ENCODE measurements at regions not wholly inside any gene's neighbourhood (a gene's known extent, or its start where the extent isn't known, plus 50 kb on each side); places are given as distances from the start of the nearest gene placed in this dataset.
A peak's percentile ranks its signal among the peaks of the same experiment; 100 is the strongest.

- no peak overlapping the region for H3K4me3 ChIP-seq (ENCODE audit: low read depth, low read length)
- no peak for TF ChIP-seq CTCF (IDR thresholded peaks at IDR 0.05; ENCODE audit: low read depth, low read length)
- TF ChIP-seq POLR2A (IDR thresholded peaks at IDR 0.05; ENCODE audit: extremely low read depth, insufficient read length), result no peak
- TF ChIP-seq MAX (IDR thresholded peaks at IDR 0.05; ENCODE audit: low read depth, low read length), result no peak
- TF ChIP-seq MYC (IDR thresholded peaks at IDR 0.05; ENCODE audit: low read depth, low read length), result no peak
- no peak for DNase-seq (ENCODE audit: low read depth)
Measured at GRCh38 chr13:80451641-80452040, 110.7 kb upstream of the SPRY2 start.

- no peak overlapping the region for H3K4me3 ChIP-seq (ENCODE audit: low read depth, low read length)
- DNase-seq (ENCODE audit: low read depth), result no peak
- TF ChIP-seq POLR2A (IDR thresholded peaks at IDR 0.05; ENCODE audit: extremely low read depth, insufficient read length) (no peak), MYC (IDR thresholded peaks at IDR 0.05; ENCODE audit: low read depth, low read length) (no peak), MAX (IDR thresholded peaks at IDR 0.05; ENCODE audit: low read depth, low read length) (no peak), CTCF (IDR thresholded peaks at IDR 0.05; ENCODE audit: low read depth, low read length) (no peak)
Measured at GRCh38 chr13:80450386-80450785, 109.5 kb upstream of the SPRY2 start.

GRCh38 chr13:80448725-80449124 is 107.8 kb upstream of the SPRY2 start:
- peak; percentile 9 for DNase-seq (ENCODE audit: low read depth)
- no peak overlapping the region for H3K4me3 ChIP-seq (ENCODE audit: low read depth, low read length)
- TF ChIP-seq MAX (IDR thresholded peaks at IDR 0.05; ENCODE audit: low read depth, low read length) (no peak), CTCF (IDR thresholded peaks at IDR 0.05; ENCODE audit: low read depth, low read length) (no peak), MYC (IDR thresholded peaks at IDR 0.05; ENCODE audit: low read depth, low read length) (no peak), POLR2A (IDR thresholded peaks at IDR 0.05; ENCODE audit: extremely low read depth, insufficient read length) (no peak)

- no peak overlapping the region for H3K4me3 ChIP-seq (ENCODE audit: low read depth, low read length)
- TF ChIP-seq POLR2A (IDR thresholded peaks at IDR 0.05; ENCODE audit: extremely low read depth, insufficient read length), result no peak
- TF ChIP-seq MYC (IDR thresholded peaks at IDR 0.05; ENCODE audit: low read depth, low read length), result no peak
- TF ChIP-seq MAX (IDR thresholded peaks at IDR 0.05; ENCODE audit: low read depth, low read length), result no peak
- TF ChIP-seq CTCF (IDR thresholded peaks at IDR 0.05; ENCODE audit: low read depth, low read length), result no peak
- DNase-seq (ENCODE audit: low read depth), result no peak
Measured at GRCh38 chr13:80447747-80448146, 106.8 kb upstream of the SPRY2 start.

GRCh38 chr13:80444240-80445015 is 103.5 kb upstream of the SPRY2 start:
- TF ChIP-seq POLR2A (IDR thresholded peaks at IDR 0.05; ENCODE audit: extremely low read depth, insufficient read length) (no peak), MAX (IDR thresholded peaks at IDR 0.05; ENCODE audit: low read depth, low read length) (no peak), MYC (IDR thresholded peaks at IDR 0.05; ENCODE audit: low read depth, low read length) (no peak), CTCF (IDR thresholded peaks at IDR 0.05; ENCODE audit: low read depth, low read length) (no peak)
- H3K4me3 ChIP-seq (ENCODE audit: low read depth, low read length), result no peak overlapping the region
- peak; percentile 80 for DNase-seq (ENCODE audit: low read depth)
